Activated CD4-positive, CD25-positive, alpha-beta regulatory T cell treated with anti-CD3 and anti-CD28 coated beads, Interleukin-2, amount 50 U/mL, for 72 hours (primary cell): ENCODE measurements at regions not wholly inside any gene's neighbourhood (a gene's known extent, or its start where the extent isn't known, plus 50 kb on each side); places are given as distances from the start of the nearest gene placed in this dataset.

Experiments used
- DNase-seq: peaks from one replicate; pipeline ENCODE4 v3.0.0; 2021

DNA sequence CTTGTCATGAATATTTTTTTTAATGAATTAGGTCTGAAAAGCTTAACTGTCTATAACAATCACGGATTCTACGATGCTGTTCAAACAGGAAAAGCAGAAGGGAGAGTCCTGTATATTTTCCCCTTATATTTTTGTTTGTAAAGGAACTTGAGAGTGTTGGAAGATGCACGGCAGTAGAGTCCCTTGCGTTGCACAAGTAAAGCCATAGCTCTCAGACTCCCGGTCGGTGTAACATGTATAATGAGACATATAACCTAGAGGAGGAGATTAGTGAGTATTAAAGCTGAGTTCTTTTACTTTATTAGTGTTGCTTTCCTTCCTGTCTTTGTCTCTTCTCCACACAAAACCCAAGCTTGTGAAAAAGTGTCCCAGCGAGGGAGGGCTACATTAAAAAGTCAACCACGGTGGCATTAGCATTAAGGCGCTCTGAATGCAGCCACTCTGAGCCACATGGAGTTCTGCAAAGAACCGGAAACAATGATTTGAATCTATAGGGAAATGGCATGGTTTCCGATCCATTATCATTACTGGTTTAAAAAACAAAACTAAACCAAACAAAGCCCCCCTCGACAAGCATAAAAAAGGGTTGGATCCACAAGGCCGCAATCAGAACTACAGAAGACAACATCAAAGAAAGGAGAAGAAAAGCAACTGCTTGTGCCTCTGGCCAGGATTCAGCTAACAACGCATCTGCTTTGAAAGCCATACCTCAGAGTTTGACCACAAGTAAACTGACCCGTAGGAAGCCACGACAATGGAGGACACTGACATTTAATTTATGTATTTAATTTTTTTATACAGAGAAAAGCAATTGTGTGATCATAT, 356.8 kb downstream of the LMO4 start:
- DNase-seq: no peak

DNA sequence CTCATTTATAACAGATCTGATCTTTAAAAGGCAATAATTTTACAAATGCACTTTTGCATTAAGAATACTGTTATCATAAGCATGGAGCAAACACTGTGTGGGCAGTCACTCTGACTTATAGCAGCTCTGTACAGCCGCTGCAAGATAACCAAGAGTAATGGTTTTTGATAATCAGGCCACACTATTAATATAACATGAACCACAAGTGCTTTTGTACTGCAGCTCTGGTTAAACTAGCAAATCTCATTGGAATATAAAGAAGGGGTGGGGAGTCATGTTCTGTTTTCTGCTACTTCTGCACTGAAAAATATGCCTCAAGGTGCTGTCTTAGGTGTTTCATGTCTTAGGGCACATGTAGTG, 357.4 kb downstream of the LMO4 start:
- no peak for DNase-seq

GRCh38 chr1:87686671-87687070, 358.0 kb downstream of the LMO4 start:
- DNase-seq: no peak

DNA sequence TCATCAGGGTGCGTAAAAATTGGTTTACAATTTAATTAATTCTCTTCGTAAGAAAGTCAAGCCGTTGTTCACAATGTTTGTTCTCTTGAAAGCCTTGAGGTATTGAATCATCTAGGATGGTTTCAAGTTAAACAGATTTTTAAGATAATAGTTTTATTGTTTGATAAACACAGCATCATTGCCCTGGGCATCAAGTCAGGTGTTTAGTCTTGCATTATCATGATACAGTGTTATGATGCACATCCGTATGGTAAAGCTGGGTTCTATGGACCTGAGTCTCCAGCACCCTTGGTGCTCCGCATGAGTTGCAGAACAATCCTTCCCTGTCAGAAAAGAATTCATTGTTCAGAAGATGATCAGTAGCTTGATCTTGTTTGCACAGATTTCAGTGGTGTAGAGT, 359.5 kb downstream of the LMO4 start:
- no peak for DNase-seq

- DNase-seq: no peak
Measured at GRCh38 chr1:87689487-87689886, 360.8 kb downstream of the LMO4 start.

- DNase-seq: no peak
Measured at GRCh38 chr1:87696483-87696882, 367.8 kb downstream of the LMO4 start.

DNA sequence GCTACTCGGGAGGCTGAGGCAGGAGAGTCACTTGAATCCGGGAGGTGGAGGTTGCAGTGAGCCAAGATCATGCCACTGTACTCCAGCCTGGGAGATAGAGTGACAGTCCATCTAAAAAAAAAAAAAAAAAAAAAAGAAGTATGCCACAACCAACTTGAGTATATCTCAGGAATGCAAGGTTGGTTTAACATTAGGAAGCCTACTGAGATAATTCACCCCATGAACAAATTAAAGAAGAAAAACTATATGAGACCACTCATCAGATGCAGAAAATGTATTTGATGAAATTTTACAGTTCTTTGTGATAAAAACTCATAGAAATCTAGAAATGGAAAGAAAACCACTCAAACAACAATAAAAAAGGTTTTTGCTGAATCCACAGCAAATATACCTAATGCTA, 373.8 kb downstream of the LMO4 start:
- no peak for DNase-seq

DNA sequence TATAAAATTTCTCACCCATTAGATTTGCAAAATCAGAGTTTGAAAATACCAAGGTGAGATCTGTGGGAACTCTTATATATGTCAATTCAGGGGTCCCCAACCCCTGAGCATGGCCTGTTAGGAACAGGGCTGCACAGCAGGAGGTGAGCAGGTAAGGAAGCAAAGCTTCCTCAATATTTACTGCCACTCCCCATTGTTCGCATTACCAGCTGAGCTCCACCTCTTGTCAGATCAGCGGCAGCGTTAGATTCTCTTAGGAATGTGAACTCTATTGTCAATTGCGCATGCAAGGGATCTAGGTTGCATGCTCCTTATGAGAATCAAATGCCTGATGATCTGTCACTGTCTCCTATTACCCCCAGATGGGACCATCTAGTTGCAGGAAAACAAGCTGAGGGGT, 376.6 kb downstream of the LMO4 start:
- no peak for DNase-seq

DNA sequence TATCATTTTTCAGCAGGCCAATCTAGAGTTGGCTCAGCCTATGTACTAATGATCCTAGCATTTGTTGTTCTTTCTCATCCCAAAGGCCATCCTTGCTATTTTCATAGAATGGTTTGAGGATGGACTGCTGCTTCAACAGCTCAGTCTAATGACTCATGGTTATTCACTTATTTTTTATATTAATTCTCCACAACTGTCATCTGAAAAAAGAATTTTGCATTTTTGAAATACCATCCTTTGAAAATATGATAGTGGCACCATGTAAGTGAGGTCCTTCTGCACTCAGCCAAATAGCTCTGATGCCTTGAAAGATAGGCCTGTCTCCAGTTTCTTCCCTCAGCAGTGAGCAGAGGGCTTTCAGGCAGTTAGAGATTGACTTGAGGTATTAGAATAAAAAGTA, 377.5 kb downstream of the LMO4 start:
- DNase-seq: no peak

DNA sequence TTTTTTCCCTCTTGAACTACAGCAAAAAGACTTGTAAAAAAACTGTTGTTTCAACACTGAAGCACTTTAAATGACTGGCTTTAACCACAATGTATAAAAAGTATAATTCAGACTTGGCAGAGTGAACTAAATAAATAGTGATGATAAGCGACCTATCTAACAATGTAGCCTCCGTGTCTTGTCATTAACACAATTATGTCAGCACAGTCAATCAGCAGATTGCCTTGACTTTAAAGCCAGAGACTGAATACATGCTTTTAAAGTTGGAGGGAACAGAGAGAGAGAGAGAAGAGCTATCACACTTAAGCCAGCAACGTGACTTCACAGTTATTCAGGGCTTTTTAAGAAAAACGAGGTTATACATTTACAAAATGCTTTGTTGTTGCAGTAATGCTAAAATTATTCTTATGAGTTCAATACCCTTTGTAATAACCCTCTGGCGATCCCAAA, 378.1 kb downstream of the LMO4 start:
- DNase-seq: no peak

- DNase-seq: no peak
Measured at GRCh38 chr1:87707411-87707810, 378.7 kb downstream of the LMO4 start.

- no peak for DNase-seq
Measured at GRCh38 chr1:87712261-87713010, 383.8 kb downstream of the LMO4 start.

DNA sequence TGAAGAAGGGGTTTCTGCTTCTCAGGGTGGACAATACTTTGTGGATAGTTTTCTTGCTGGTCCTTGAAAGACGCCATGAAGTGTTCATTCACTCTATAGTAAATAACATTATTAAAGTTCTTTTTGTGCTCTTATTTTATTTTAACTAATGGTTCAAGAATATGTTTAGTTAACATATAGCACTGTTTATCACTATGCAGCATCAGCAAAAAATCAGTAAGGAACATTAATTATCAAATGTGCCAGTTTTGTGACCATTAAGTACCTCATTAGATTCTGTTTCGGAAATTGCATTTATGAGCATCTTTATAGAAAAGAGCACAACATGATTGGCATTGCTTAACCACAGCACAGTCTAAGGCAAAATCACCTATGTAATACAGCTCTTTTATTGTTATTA, 385.6 kb downstream of the LMO4 start:
- no peak for DNase-seq

DNA sequence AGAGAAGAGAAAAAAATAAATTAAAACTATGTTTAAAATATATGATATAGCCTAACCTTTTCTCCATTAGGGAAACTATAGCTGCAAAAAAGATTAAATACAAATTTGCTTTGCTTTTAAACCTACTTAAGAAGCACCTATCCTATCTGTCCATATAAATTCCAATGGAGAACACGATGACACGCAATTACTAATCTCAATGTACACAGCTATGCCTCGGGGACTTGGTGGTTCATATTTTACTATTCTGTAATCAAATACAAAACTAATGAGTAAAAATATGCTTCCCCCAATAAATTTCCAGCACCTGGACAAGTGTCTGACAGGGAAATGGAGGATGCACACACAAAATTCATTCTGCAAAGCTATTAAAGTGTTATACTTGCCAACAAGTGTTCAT, 386.4 kb downstream of the LMO4 start:
- no peak for DNase-seq

DNA sequence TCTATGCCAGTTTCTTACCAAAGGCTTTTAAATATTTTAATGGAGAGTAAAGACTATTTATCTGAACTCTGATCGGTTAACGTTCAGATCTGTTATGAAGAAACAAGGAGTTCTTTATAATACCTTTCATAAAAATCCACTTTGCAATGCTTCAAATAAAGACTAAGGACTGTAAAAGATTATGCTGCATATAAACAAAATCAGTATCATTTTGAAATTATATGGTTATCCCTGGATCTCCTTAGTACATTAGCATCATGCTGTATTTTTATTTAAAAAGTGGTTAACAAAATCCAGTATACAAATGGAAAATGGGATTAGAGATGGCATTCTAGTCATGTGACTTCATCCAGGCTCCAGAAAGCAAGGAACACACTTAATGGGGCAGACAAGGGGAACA, 386.8 kb downstream of the LMO4 start:
- no peak for DNase-seq

- DNase-seq: no peak
Measured at GRCh38 chr1:87717157-87717670, 388.5 kb downstream of the LMO4 start.

- no peak for DNase-seq
Measured at GRCh38 chr1:87718241-87718950, 389.7 kb downstream of the LMO4 start.

DNA sequence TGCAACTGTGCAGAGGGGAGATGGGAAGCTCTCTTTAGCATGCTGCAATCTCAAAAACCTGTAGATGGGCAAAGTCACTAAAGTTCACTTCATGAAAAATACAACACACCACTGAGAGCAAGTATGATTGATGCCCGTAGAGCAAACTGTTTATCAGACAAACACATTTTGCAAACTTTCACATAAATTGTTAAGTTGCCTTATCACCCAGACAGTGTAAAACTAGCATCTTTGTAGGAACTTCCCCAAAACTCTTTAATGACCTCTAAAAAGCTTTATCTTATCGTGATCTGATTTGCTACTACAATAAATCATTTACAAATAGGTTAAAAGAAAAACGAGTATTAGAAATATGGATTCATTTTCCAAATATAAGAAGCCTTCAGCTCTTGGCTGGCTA, 391.0 kb downstream of the LMO4 start:
- no peak for DNase-seq

- DNase-seq: no peak
Measured at GRCh38 chr1:87720561-87720960, 391.9 kb downstream of the LMO4 start.

- no peak for DNase-seq
Measured at GRCh38 chr1:87723193-87723592, 394.5 kb downstream of the LMO4 start.

GRCh38 chr1:87728169-87728568, 399.5 kb downstream of the LMO4 start:
- no peak for DNase-seq

- DNase-seq: no peak
Measured at GRCh38 chr1:87730274-87731216, 401.9 kb downstream of the LMO4 start.
